Astrocyte of the cerebellum (primary cell): ENCODE measurements at regions not wholly inside any gene's neighbourhood (a gene's known extent, or its start where the extent isn't known, plus 50 kb on each side); places are given as distances from the start of the nearest gene placed in this dataset.
"Not testable (repeated sequence)": the region's sequence is repeated elsewhere in the genome, so short reads cannot be mapped to it uniquely, and the experiment has no call there.

Experiments used
- DNase-seq: peaks from one replicate; pipeline ENCODE4 v3.0.0-alpha.2; 2011; ENCODE audit warnings: low read depth
- H3K4me3 ChIP-seq: 2 replicates; pipeline ENCODE4 v1.5.1; 2011; ENCODE audit warnings: mild to moderate bottlenecking, low read depth, low read length, moderate library complexity
- in situ Hi-C: cut with HindIII; loops from 2 replicates; pipeline ENCODE4 v1.10.0; 2017; ENCODE audit warnings: low sequenced_read_pairs
- TF ChIP-seq, protein P1 (sequence below): IDR thresholded peaks from 2 replicates; pipeline ENCODE4 v1.5.1; 2012; ENCODE audit warnings: low read length, low read depth, moderate library complexity, mild to moderate bottlenecking; ENCODE audit errors: missing control alignments

DNA sequence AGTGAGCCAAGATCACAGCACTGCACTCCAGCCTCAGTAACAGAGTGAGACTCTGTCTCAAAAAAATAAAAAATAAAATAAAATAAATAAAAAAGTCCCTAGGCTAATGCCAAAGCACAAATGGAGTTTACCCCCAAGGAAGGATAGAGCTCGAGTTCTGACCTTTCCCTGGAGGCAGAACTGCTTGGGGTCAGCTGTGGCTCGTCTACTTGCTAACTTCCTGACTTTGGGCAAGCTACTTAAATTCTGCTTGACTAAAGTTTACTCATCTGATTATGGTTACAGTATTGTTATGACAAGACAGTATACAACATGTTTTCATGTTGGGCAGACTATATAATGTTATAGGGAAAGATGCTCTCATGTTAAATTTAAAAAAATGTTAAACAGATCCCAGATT lies 359.2 kb downstream of the DNAH5 start:
- in situ Hi-C loops, result no loop called here

DNA sequence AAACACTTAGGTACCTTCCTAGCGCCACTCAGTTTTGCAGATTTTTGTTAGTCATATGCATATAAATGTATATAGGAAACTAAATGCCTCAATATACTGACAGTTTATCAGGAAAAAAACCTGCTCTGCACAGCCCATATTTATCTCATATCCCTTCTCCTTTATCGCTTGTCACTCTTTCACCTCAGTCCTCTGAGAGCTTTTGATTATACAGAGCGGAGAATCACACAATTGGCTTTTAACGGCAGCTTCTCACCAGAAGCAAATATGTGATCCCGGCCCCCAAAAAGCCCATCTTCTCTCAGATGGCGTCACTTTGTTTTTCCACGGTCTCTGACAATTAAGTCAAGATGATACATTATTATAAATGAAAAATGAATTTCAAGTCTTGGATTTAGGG lies 362.6 kb downstream of the DNAH5 start:
- no peak overlapping the region for H3K4me3 ChIP-seq
- no peak for DNase-seq
- TF ChIP-seq, protein P1, sequence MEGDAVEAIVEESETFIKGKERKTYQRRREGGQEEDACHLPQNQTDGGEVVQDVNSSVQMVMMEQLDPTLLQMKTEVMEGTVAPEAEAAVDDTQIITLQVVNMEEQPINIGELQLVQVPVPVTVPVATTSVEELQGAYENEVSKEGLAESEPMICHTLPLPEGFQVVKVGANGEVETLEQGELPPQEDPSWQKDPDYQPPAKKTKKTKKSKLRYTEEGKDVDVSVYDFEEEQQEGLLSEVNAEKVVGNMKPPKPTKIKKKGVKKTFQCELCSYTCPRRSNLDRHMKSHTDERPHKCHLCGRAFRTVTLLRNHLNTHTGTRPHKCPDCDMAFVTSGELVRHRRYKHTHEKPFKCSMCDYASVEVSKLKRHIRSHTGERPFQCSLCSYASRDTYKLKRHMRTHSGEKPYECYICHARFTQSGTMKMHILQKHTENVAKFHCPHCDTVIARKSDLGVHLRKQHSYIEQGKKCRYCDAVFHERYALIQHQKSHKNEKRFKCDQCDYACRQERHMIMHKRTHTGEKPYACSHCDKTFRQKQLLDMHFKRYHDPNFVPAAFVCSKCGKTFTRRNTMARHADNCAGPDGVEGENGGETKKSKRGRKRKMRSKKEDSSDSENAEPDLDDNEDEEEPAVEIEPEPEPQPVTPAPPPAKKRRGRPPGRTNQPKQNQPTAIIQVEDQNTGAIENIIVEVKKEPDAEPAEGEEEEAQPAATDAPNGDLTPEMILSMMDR, result no peak
- in situ Hi-C loops, result no loop called here

More for the DNA sequence above, 359.2 kb downstream of the DNAH5 start:
- no peak overlapping the region for H3K4me3 ChIP-seq
- no peak for DNase-seq
- TF ChIP-seq, protein P1, result no peak

DNA sequence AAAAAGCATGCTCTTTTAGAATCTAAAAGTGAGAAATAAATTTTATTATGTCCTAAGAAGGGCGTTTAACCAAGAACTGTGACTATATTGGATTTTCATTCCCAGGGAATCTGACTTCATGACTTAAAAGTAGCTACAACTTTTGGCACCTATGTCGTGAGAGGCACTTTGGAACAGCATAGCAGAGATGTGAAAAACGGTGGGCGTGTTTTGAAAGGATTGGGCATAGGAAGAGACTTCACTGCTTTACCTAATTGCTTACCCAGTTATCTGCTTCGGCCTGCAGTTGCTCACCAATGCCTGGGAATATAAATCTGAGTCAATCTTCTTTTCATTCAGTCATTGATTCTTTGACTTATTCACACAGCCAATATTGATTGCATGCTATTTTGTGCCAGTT lies 363.4 kb downstream of the DNAH5 start:
- no peak overlapping the region for H3K4me3 ChIP-seq
- no peak for DNase-seq
- TF ChIP-seq, protein P1, result no peak
- in situ Hi-C loops, result no loop called here

DNA sequence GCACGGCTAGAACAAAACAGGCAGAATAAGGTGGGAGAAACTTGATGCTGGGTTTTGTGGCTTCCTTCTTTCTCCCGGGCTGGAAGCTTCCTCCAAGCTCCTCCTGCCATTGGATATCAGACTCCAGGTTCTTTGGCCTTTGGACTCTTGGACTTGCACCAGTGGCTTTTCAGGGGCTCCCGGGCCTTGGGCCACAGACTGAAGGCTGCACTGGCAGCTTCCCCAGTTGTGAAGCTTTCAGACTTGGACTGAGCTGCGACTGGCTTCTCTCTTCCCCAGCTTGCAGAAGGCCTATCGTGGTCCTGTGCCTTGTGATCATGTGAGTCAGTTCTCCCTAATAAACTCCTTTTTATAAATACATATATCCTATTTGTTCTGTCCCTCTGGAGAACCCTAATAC lies 364.4 kb downstream of the DNAH5 start:
- no peak overlapping the region for H3K4me3 ChIP-seq
- in situ Hi-C loops, result no loop called here
- no peak for DNase-seq
- TF ChIP-seq, protein P1, result no peak

DNA sequence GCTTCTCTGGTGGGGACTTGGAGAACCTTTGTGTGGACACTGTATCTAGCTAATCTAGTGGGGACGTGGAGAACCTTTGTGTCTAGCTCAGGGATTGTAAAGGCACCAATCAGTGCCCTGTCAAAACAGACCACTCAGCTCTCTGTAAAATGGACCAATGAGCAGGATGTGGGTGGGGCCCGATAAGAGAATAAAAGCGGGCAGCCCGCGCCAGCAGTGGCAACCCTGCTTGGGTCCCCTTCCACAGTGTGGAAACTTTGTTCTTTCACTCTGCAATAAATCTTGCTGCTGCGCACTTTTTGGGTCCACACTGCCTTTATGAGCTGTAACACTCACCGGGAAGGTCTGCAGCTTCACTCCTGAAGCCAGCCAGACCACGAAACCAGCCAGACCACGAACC lies 365.4 kb downstream of the DNAH5 start:
- in situ Hi-C loops, H3K4me3 ChIP-seq, DNase-seq: not testable (repeated sequence)

DNA sequence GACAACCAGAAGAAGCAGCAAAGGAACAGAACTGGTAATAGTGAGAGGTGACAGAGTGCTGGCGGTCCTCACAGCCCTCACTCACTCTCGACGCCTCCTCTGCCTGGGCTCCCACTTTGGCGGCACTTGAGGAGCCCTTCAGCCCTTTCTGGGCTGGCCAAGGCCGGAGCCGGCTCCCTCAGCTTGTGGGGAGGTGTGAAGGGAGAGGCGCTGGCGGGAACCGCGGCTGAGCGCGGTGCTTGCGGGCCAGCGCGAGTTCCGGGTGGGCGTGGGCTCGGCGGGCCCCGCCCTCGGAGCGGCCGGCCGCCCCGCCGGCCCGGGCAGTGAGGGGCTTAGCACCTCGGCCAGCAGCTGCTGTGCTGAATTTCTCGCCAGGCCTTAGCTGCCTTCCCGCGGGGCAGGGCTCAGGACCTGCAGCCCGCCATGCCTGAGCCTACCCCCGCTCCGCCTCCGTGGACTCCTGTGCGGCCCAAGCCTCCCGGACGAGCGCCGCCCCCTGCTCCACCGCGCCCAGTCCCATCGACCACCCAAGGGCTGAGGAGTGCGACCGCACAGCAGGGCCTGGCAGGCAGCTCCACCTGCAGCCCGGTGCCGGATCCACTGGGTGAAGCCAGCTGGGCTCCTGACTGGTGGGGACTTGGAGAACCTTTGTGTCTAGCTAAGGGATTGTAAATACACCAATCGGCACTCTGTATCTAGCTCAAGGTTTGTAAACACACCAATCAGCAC lies 366.0 kb downstream of the DNAH5 start:
- H3K4me3 ChIP-seq, DNase-seq, in situ Hi-C loops: not testable (repeated sequence)

DNA sequence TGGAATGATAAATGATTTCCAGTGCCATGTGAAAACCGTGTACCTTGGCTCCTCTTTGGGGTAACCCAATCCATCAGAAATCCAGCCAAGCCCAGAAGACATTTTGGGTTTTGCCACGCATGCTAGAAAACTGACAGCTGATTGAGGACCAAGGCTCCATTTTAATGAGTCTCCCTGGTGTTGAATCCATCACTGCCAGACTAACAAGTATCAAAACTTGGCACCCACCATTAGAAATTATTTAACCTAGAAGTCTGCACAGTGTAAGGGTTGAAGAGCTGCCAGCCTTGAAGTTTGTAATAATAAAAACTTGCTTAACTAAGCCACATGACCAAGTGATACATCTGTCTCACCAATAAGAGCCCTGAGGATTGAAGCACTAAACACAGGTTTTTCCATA lies 369.9 kb downstream of the DNAH5 start:
- no peak overlapping the region for H3K4me3 ChIP-seq
- in situ Hi-C loops, result no loop called here
- no peak for DNase-seq
- TF ChIP-seq, protein P1, result no peak

DNA sequence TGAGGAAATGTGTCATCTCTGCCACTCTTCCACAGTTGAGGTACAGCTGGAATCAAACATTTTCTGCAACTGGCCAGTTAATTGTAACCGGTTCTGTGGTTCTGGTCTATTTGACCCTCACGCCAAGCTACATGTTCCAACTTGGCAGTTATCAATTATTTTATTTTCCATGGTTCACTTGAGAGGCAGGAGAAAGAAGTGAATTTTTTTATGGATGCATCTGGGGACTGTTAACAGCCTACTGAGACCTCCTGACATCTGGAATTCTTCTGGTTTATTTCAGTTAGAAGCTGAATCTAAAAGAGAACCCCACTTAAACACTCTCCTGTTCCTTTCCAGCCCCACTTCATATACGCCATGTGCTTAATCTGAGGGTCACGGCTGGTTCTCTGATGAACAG lies 372.3 kb downstream of the DNAH5 start:
- TF ChIP-seq, protein P1, result no peak

More for the DNA sequence above, 372.3 kb downstream of the DNAH5 start:
- H3K4me3 ChIP-seq, result no peak overlapping the region
- in situ Hi-C loops, result no loop called here
- DNase-seq, result no peak
